Hepatocyte (in vitro differentiated cells): ENCODE measurements at regions not wholly inside any gene's neighbourhood (a gene's known extent, or its start where the extent isn't known, plus 50 kb on each side); places are given as distances from the start of the nearest gene placed in this dataset.

Experiments used
- DNase-seq: peaks from one replicate; pipeline ENCODE4 v3.0.0-alpha.2; 2016; ENCODE audit warnings: low spot score
- H2AFZ ChIP-seq: fragments of 200-600 bp; sonication (generic); 2 replicates; pipeline ENCODE4 v1.6.0; 2016; ENCODE audit warnings: antibody characterized with exemption, mild to moderate bottlenecking
- H3K27ac ChIP-seq: fragments of 200-600 bp; sonication (generic); 2 replicates; pipeline ENCODE4 v1.5.1; 2016; ENCODE audit warnings: mild to moderate bottlenecking
- H3K27me3 ChIP-seq: fragments of 200-600 bp; sonication (generic); 2 replicates; pipeline ENCODE4 v1.6.1; 2016
- H3K36me3 ChIP-seq: fragments of 200-600 bp; sonication (generic); replicated peaks from 2 replicates; pipeline ENCODE4 v1.5.1; 2016; ENCODE audit warnings: low read depth; ENCODE audit not compliant: insufficient read depth
- H3K4me1 ChIP-seq: fragments of 200-600 bp; sonication (generic); 2 replicates; pipeline ENCODE4 v1.5.1; 2016; ENCODE audit warnings: mild to moderate bottlenecking, moderate library complexity; ENCODE audit not compliant: insufficient read depth
- H3K4me2 ChIP-seq: fragments of 200-600 bp; sonication (generic); 2 replicates; pipeline ENCODE4 v1.6.0; 2016
- H3K4me3 ChIP-seq: fragments of 200-600 bp; sonication (generic); 2 replicates; pipeline ENCODE4 v1.5.1; 2016; ENCODE audit warnings: mild to moderate bottlenecking
- H3K79me2 ChIP-seq: fragments of 200-600 bp; sonication (generic); 2 replicates; pipeline ENCODE4 v1.6.0; 2017; ENCODE audit warnings: mild to moderate bottlenecking
- H3K9me2 ChIP-seq: fragments of 200-600 bp; sonication (generic); replicated peaks from 2 replicates; pipeline ENCODE4 v1.6.0; 2017; ENCODE audit warnings: mild to moderate bottlenecking; ENCODE audit not compliant: insufficient read depth
- H3K9me3 ChIP-seq: fragments of 200-600 bp; sonication (generic); 2 replicates; pipeline ENCODE4 v1.5.1; 2016; ENCODE audit warnings: low read depth, mild to moderate bottlenecking
- H4K20me1 ChIP-seq: fragments of 200-600 bp; sonication (generic); 2 replicates; pipeline ENCODE4 v1.6.0; 2016; ENCODE audit warnings: mild to moderate bottlenecking; ENCODE audit not compliant: insufficient read depth, poor library complexity, severe bottlenecking
- EZH2 ChIP-seq: fragments of 200-600 bp; sonication (generic); IDR thresholded peaks from 2 replicates; pipeline ENCODE4 v1.6.1; 2016; ENCODE audit warnings: antibody characterized with exemption, mild to moderate bottlenecking, borderline replicate concordance
- EZH2phosphoT487 ChIP-seq: fragments of 200-600 bp; sonication (generic); IDR thresholded peaks from one replicate; pipeline ENCODE4 v1.6.1; 2018; ENCODE audit warnings: antibody characterized with exemption, mild to moderate bottlenecking, low read depth, moderate library complexity; ENCODE audit not compliant: unreplicated experiment, severe bottlenecking
- WGBS: methylation state at CpG from one replicate; pipeline ENCODE4 v1.1.6; 2016; ENCODE audit warnings: low lambda C conversion rate; ENCODE audit errors: missing lambda C conversion rate; 5-methylcytosine and 5-hydroxymethylcytosine counted together
- TF ChIP-seq, protein P1 (sequence below): fragments of 200-600 bp; sonication (generic); IDR thresholded peaks from 2 replicates; pipeline ENCODE4 v1.5.1; 2016; ENCODE audit warnings: antibody characterized with exemption, mild to moderate bottlenecking; ENCODE audit not compliant: poor library complexity

DNA sequence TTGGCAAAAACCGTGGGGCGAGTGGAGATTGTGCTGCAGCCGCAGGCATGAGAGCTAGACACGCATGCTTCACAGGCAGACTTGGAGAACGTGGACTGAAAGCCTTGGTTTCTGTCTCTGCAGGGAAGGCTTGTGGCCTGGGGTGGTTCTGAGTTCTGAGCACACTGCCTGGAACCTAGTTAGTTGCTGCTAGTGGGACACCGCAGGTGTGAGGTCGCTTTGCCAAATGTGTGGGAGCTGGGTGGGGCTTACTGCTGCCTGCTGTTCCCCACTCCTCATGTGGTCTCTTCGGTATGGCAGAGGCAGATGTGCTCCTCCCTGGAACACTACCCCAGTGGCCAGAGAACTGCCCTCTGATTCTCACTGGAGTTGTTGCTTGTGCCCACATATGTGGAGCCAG lies 484.0 kb downstream of the MMUT start:
- no peaks in the 10 kb centered on the region for H3K9me2 ChIP-seq
- no peak overlapping the region for H3K4me2 ChIP-seq
- 96% methylated on average over 8 of the region's 8 CpGs for WGBS
- no peaks in the 10 kb centered on the region for H3K27me3 ChIP-seq
- H3K36me3 ChIP-seq: no peaks in the 10 kb centered on the region
- H3K4me1 ChIP-seq: no peaks in the 10 kb centered on the region
- no peak overlapping the region for H3K27ac ChIP-seq
- H4K20me1 ChIP-seq: no peaks in the 10 kb centered on the region
- TF ChIP-seq EZH2phosphoT487: no peak
- TF ChIP-seq, protein P1, sequence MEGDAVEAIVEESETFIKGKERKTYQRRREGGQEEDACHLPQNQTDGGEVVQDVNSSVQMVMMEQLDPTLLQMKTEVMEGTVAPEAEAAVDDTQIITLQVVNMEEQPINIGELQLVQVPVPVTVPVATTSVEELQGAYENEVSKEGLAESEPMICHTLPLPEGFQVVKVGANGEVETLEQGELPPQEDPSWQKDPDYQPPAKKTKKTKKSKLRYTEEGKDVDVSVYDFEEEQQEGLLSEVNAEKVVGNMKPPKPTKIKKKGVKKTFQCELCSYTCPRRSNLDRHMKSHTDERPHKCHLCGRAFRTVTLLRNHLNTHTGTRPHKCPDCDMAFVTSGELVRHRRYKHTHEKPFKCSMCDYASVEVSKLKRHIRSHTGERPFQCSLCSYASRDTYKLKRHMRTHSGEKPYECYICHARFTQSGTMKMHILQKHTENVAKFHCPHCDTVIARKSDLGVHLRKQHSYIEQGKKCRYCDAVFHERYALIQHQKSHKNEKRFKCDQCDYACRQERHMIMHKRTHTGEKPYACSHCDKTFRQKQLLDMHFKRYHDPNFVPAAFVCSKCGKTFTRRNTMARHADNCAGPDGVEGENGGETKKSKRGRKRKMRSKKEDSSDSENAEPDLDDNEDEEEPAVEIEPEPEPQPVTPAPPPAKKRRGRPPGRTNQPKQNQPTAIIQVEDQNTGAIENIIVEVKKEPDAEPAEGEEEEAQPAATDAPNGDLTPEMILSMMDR: no peak
- TF ChIP-seq EZH2: no peak
- H3K4me3 ChIP-seq: no peak overlapping the region
- H3K79me2 ChIP-seq: no peaks in the 10 kb centered on the region
- DNase-seq: no peak
- no peak overlapping the region for H2AFZ ChIP-seq
- no peaks in the 10 kb centered on the region for H3K9me3 ChIP-seq

DNA sequence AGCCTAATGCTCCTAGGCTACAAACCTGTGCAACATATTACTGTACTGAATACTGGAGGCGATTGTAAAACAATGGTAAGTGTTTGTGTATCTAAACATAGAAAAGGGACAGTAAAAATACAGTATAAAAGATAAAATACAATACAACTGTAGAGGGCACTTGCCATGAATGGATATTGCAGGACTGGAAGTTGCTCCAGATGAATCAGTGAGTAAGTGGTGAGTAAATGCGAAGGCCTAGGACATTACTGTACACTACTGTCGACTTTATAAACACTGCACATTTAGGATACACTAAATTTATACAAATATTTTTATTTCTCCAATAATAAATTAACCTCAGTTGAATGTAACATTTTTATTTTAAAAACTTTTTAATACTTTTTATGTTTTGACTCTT lies 485.0 kb downstream of the MMUT start:
- H3K27me3 ChIP-seq: no peaks in the 10 kb centered on the region
- H3K4me1 ChIP-seq: no peaks in the 10 kb centered on the region
- TF ChIP-seq, protein P1: no peak
- TF ChIP-seq EZH2 (no peak), EZH2phosphoT487 (no peak)
- H4K20me1 ChIP-seq: no peaks in the 10 kb centered on the region
- no peak overlapping the region for H3K4me3 ChIP-seq
- no peaks in the 10 kb centered on the region for H3K79me2 ChIP-seq
- no peak for DNase-seq
- no peak overlapping the region for H3K4me2 ChIP-seq
- H3K27ac ChIP-seq: no peak overlapping the region
- WGBS: 94% methylated on average over 3 of the region's 3 CpGs
- no peaks in the 10 kb centered on the region for H3K9me2 ChIP-seq
- H3K36me3 ChIP-seq: no peaks in the 10 kb centered on the region
- H2AFZ ChIP-seq: no peak overlapping the region
- H3K9me3 ChIP-seq: no peaks in the 10 kb centered on the region

DNA sequence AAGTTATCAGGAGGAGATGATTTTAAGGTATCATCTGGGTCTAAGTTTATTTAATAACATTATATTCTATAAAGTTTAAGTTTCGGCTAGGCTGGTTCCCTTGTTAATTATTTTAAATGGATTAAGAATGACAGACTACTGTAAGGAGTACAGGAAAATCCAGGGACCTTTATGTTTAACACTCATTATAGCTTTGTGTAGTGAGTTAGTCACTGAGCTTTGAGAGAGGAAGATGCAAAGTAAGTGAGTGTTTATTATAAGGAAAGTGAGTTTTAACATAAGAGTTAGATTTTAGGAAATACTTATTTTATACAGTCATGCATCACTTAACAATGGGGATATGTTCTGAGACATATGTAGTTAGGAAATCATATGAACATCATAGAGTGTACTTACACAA lies 485.5 kb downstream of the MMUT start:
- WGBS: 78% methylated on average over 1 of the region's 1 CpG

More for the DNA sequence above, 485.5 kb downstream of the MMUT start:
- no peaks in the 10 kb centered on the region for H3K9me3 ChIP-seq
- no peak overlapping the region for H3K4me3 ChIP-seq
- H3K9me2 ChIP-seq: no peaks in the 10 kb centered on the region
- H3K27me3 ChIP-seq: no peaks in the 10 kb centered on the region
- H3K4me2 ChIP-seq: no peak overlapping the region
- no peaks in the 10 kb centered on the region for H3K4me1 ChIP-seq
- no peak overlapping the region for H3K27ac ChIP-seq
- H2AFZ ChIP-seq: no peak overlapping the region
- no peak for DNase-seq
- H4K20me1 ChIP-seq: no peaks in the 10 kb centered on the region
- no peaks in the 10 kb centered on the region for H3K36me3 ChIP-seq
- TF ChIP-seq, protein P1: no peak
- no peak for TF ChIP-seq EZH2phosphoT487
- no peak for TF ChIP-seq EZH2
- no peaks in the 10 kb centered on the region for H3K79me2 ChIP-seq
